TTC549 (cell line): ENCODE measurements at regions not wholly inside any gene's neighbourhood (a gene's known extent, or its start where the extent isn't known, plus 50 kb on each side); places are given as distances from the start of the nearest gene placed in this dataset.

Experiments used
- FAIRE-seq: peaks from 2 replicates; lab custom pipeline; 2012; peaks lifted over from hg19 to GRCh38; lab: Jason Lieb, UNC

DNA sequence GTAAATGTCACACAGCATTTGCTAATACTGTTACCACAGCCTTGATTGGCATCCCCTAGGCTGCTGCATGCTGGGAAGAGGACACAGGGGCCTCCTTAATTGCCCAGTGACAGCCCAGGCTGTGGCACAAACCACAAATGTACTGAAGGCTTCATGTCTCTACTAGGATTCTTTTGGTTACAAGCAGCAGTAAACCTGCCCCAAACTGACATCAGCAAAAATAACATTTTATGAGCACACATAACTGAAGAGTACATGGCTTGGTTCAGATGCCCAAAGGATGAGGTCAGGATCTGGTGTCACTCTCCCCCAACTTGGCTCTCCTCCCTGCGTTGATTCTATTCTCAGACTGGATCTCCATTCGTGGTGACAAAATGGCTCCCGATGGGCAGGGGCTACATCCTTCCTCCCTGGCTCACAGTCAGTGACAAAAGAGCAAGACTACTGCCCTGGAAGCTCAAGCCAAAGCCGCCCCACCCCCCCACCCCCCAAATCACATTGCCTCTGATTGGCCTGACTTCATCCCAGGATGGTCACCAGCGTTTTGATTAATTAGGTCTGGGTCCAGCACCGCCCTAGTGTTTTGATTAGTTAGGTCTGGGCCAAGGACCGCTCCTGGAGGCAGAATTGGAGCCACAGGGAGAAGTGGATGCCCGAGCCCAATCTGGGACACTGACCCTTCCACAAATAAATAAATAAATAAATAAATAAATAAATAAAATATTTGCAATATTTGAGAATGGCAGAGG, 180.5 kb upstream of the RBPJ start:
- no peak for FAIRE-seq

DNA sequence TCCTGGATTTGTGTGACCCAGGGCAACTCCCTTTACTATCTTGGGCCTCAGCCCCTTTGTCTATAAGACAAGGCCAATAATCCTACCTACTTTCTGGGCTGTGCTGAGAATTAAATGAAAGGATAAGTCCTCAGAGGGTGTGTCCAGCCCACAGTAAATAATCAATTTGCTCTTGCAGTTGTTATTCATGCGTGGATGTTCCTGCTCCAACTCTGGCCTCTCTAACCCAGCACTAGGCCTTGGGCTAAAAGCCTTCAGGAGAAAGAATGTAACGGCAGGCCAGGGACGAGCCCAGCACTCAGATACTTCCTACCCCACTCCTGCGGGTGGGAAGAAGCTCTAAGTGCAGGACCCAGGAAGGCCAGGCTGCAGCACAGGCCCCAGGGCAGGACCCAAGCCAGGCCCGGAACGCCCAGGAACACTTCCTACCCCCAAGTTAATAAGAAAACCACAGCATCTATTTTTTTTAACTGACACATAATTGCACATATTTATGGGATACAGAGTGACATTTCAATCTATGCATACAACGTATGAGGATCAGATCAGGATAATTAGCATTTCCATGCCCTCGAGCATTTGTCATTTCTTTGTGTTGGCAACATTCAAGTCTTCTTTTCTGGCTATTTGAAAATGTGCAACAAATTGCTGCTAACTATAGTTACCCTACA, 179.6 kb upstream of the RBPJ start:
- FAIRE-seq: no peak

- no peak for FAIRE-seq
These were observed 178.7 kb upstream of the RBPJ start for GRCh38 chr4:26141911-26142638.

GRCh38 chr4:26144526-26145155, 176.2 kb upstream of the RBPJ start:
- no peak for FAIRE-seq

GRCh38 chr4:26145212-26145611, 175.6 kb upstream of the RBPJ start:
- no peak for FAIRE-seq

DNA sequence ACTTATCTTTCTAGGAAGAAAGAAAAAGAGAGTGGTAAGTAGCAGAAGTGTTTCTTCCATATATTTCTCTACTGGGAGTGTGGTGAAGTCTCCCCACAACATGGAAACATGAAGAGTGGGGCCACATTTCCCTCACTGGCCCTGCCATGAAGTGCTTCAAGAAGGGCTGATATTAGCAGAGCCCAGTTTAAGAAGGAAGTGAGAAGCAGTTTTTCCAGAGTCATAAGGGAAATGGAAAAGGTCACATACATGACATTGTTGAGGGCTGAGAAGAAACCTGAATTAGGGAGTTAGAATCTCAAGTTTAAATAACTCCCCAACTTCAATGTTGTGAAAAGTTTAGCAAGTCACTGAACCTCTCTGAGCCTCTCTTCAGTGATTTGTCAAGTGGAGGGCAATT, 171.9 kb upstream of the RBPJ start:
- FAIRE-seq: no peak

GRCh38 chr4:26150948-26151347, 169.9 kb upstream of the RBPJ start:
- FAIRE-seq: no peak

DNA sequence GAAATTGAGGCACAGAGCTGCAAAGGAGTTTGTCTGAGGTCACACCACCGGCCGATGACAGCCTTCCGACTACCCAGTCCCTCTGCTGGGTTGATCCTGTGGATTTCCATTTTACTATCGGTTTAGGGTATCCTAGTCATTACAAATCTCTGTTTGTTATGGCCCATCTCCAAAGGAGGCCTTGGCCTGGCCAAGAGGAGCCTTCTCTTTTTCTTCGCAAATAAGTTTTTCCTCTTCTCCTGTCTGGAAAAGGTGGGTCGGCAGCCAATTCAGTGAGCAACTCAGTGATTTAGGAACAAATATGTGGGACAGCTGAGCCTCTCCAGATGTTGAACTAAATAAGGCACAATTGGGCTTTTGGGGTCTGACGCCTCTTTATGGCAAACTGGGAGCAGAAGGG, 169.2 kb upstream of the RBPJ start:
- no peak for FAIRE-seq

DNA sequence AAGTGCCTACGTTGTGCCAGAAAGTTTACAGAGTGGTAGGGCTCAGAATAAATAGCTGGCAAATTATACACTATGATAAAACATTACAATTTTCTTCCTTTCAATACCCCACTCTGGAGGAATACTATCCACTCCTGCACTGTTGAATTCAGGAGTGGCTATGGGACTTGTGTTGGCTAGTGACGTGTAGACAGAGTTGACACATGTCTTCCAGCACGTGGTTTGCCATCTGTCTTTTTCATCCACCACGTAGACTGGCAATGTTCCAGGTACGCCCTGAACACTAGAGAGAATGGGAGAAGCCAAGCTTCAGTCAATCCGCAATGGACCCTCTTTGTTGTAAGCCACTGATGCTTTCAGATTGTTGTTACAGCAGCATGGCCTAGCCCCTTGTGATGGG, 168.8 kb upstream of the RBPJ start:
- FAIRE-seq: no peak

DNA sequence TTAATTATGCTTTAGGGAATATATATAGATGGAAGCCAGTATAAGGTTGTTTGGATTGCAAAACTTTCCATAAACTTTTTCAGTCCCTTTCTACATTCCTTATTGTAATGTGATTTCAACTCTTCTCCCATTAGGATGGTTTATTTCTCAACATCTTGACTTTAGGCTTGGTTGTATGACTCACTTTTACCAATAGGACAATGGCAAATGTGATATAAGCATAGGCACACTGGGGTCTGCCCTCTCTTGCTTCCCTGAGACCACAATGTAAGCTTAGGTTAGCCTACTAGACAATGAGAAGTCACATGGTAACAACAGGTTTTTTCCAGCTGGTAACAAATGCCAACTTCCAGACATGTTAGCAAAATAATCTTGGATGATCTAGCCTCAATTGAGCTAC, 163.3 kb upstream of the RBPJ start:
- no peak for FAIRE-seq

GRCh38 chr4:26160591-26160990, 160.2 kb upstream of the RBPJ start:
- FAIRE-seq: no peak

GRCh38 chr4:26161030-26161824, 159.6 kb upstream of the RBPJ start:
- no peak for FAIRE-seq

GRCh38 chr4:26162101-26162500, 158.7 kb upstream of the RBPJ start:
- FAIRE-seq: no peak

GRCh38 chr4:26163425-26164362, 157.1 kb upstream of the RBPJ start:
- no peak for FAIRE-seq

DNA sequence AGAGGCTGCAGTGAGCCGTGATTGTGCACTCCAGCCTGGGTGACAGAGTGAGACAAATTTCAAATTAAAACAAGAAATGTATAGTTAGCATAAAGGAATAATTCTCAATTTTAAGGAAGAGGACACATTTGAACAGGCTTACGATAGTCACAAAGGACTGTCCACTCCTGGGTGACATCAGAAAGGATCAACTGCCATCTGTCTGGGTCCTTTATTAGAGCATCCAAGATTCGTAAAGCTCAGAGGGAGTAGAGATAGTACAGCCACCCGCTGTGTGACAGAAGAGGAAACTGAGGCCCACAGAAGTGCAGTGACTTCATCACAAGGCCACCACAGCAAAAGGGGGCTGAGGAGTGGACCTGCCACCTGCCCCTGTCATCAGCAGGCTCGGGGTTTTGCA, 149.3 kb upstream of the RBPJ start:
- no peak for FAIRE-seq

- FAIRE-seq: no peak
These were observed 148.9 kb upstream of the RBPJ start for GRCh38 chr4:26171941-26172340.

GRCh38 chr4:26173619-26174018, 147.2 kb upstream of the RBPJ start:
- no peak for FAIRE-seq

- FAIRE-seq: no peak
These were observed 146.8 kb upstream of the RBPJ start for GRCh38 chr4:26174027-26174426.

GRCh38 chr4:26175006-26175786, 145.6 kb upstream of the RBPJ start:
- no peak for FAIRE-seq

GRCh38 chr4:26175905-26176470, 144.8 kb upstream of the RBPJ start:
- FAIRE-seq: no peak
